ENCODE measurements at regions not wholly inside any gene's neighbourhood (a gene's known extent, or its start where the extent isn't known, plus 50 kb on each side); places are given as distances from the start of the nearest gene placed in this dataset.

DNA sequence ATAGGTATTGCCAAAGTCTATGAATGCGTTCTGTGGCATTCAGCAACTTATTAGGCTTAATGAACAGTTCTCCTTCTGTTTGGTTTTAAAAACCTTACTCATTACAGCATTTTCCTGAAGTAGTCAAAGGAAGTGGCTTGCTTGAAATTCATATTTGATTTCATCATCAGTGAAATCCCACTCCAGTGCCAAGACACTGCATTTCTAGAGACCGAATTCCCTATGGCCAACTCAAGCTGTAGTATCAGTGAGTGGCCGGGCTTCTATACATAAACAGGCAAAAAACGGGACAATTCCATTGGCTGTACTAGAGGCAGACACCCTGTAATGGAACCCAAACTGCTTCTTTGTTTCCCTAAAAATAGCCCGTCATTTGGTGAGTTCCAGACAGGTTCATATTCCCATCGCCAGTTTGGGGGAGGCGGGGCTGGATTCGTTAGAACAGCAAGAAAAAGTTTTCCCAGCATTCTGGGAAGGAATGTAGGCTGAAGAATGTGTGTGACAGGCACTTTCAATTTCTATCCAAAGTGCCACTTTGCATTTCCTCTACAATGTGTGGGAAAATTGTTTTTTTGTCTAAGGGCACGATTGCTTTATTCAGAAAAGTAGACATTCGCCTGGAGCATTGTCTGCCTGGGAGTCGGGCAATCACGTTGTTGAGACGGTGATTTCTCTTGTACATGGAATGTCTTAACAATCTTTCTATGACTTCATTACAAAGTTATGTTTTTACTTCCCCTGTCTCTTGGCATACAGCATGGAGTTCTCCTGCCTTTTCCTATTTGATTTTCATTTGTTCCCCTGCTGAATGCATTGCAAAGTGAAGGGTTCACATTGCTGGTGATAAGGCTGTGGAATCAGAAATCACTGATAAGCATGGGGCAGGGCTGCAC is 141.8 kb upstream of the MAST4 start:
- FAIRE-seq, result no peak

DNA sequence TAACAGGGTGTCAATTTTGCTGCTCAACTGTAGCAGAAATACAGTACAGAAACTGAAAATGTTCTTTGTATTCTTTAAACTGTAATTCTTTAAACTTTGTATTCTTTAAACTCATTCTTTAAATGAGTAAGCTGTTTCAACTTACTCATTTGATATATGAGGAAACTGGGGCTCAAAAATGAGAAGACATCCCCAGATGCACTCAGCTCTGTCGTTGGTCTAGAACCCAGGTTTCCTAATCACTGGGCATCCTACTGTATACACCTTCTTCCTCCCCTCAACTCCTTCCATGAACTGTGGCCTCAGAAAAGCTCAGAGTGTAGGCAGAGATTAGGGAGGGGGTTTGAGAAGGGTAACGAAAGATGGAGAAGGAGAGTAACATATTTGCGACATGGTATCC is 136.5 kb upstream of the MAST4 start:
- FAIRE-seq, result no peak

More for the DNA sequence above, 141.8 kb upstream of the MAST4 start:
- DNase-seq (ENCODE audit: low spot score in 2 of 2), result no peak

DNA sequence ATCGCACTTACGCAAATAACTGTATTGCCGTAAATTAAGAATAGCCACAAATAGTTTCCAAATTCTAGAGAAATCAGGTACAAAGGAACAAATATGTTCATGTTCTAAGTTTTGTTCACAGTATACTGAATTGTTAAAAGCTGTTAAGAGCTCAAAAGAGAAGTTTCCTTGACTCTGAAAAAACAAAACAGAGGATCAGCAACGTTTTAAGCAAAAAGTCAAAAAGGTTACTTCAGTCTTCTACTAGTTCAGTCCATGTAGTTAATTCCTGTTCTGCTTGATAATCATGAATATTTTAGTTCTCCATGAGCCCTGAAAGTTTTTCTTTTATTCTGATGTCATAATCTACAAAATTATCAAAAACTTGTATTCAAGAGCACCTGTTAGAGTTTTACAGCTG is 128.6 kb upstream of the MAST4 start:
- FAIRE-seq (no peak), DNase-seq (ENCODE audit: low spot score in 2 of 2) (no peak)

More for the DNA sequence above, 136.5 kb upstream of the MAST4 start:
- no peak for DNase-seq (ENCODE audit: low spot score in 2 of 2)

DNA sequence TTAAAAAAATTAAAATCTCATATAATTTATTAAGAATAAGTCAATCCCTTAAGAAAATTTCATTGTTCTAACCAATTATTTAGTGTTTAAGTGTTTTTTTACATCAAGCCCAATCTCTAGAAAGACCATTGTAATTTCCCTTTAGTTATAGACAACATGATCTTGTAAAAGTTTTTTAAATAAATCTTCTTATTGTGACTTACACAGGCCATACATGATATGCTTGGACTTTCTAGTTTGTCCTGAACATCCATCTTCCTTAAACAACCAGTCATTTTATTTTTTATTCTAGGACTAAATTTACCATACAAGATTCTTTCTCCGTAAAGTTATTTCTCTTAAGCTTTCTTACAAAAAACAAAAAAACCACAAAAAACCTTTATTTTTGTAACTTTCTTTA is 126.5 kb upstream of the MAST4 start:
- no peak for FAIRE-seq
- no peak for DNase-seq (ENCODE audit: low spot score in 2 of 2)

DNA sequence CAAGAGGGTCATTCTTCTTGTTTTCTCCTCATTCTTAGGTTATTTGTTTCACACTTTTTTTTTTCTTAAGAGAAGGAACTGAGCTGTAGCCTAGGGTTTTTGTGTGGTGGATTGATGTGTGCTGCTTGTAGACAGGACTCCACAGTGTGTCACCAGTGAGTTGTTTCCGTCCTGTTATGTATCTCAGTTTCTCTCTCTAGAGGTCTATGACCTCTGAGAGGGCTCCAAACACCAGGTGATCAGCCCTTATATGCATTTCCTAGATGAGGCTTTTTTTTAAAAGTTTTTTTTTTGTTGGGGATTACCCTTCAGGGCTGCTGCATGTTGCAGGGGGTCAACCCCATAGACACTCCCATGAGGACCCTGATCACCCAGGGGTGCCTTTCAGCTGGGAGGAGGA is 124.2 kb upstream of the MAST4 start:
- DNase-seq (ENCODE audit: low spot score in 2 of 2), result no peak
- no peak for FAIRE-seq

DNA sequence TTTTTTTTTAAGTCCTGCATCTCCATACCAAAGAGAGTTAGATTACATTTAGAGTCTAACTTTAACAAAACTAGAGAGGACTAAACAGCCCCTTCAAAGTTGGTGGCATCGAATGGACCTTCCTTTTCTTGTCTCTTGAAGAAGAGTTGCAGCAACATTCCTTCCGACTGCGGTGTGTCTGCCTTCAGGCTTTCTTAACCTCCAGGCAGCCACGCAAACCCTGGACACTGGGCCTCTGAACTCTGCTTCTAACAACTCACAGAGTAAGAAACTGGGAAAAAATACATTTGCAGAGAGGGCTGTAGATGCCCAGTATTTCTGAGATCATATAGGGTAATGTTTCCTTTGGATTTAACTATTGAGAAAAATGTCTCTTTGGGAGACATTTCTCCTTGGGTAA is 120.5 kb upstream of the MAST4 start:
- no peak for DNase-seq (ENCODE audit: low spot score in 2 of 2)
- no peak for FAIRE-seq

DNA sequence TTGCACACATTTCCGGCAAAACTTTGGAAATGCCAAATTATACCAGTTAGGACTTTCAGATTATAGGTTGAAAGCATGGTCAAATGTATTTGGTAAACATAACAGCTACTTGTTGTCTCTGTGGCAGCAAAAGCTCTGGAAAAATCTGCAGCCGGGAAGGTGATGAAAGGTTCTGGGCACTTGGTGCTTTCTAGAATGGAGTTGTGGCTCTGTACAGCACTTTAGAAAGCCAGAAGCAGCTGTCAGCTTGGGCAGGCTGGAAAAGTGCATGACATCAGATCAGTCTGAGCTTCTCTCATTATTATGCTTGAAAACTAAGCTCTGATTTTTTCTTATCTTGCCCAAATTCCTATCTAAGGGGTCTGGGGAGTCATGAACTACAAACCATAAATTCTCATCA is 118.6 kb upstream of the MAST4 start:
- no peak for FAIRE-seq
- no peak for DNase-seq (ENCODE audit: low spot score in 2 of 2)

DNA sequence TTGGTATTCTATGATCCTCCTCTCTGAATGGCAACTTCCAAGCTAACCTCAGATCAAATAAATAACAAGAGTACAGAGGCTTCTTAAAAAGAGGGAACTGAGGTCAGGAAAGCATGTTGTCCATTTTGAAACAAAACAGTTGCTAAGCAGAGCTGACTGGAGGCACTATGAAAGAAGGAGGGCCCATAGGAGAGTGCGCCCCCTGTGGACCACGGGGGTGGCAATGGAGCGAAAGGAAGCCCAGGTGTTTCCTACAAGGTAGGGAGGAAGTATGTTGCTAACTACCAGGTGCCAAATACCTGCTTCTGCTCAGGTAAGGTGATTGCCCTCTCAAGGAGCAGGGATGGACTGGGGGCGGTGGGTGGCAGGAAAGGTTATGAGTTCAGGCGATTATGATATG is 101.8 kb upstream of the MAST4 start:
- DNase-seq (ENCODE audit: low spot score in 2 of 2), result no peak
- no peak for FAIRE-seq

DNA sequence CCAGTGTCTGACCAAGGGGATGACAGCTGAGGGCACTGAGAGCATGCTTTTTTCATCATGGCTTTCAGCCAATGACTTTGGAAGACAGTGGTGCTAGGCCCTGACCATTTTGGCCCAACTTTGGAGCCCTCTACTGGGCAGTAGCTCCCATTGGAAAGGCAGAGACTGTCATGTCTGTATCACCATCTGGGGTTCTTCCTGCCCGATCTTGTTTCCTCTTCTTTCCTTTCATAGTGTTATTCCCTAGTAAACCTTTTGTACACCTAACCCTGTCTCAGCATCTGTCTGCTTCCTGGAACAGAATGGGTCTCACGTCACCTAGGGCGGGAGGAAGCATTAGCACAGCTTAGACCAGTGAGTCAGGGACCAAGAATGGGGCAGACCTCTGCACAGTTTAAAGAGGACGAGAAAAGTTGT is 97.4 kb upstream of the MAST4 start:
- DNase-seq (ENCODE audit: low spot score in 2 of 2) (no peak), FAIRE-seq (no peak)

DNA sequence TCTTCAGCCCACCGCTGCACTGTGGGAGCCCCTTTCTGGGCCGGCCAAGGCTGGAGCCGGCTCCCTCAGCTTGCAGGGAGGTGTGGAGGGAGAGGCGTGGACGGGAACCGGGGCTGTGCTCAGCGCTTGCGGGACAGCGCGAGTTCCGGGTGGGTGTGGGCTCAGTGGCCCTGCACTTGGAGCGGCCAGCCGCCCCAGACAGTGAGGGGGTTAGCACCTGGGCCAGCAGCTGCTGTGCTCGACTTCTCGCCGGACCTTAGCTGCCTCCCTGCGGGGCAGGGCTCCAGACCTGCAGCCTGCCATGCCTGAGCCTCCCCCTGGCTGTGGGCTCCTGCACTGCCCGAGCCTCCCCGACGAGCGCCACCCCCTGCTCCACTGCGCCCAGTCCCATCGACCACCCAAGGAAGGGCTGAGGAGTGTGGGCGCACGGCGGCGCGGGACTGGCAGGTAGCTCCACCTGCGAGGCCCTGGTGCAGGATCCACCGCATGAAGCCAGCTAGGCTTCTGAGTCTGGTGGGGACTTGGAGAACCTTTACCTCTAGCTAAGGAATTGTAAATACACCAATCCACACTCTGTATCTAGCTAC is 92.9 kb upstream of the MAST4 start:
- FAIRE-seq, result no peak
- DNase-seq (ENCODE audit: low spot score in 2 of 2), result no peak

DNA sequence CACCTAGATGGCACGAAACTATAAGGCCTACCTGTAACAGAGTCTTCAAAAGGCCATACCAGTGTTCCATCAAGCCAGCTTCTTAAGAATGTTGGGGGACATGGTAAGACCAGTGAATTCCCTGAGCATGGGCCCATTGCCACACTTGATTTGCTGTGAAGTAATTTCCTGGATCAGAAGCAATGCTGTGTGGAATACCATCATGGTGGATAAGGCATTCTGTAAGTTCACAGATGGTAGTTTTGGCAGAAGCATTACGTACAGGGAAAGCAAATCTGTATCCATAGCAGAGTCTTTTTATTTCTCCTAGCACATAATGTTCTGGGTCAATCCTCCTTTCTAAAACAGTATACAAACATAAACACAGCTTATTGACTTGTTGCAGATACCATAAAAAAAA is 89.1 kb upstream of the MAST4 start:
- no peak for FAIRE-seq
- no peak for DNase-seq (ENCODE audit: low spot score in 2 of 2)

DNA sequence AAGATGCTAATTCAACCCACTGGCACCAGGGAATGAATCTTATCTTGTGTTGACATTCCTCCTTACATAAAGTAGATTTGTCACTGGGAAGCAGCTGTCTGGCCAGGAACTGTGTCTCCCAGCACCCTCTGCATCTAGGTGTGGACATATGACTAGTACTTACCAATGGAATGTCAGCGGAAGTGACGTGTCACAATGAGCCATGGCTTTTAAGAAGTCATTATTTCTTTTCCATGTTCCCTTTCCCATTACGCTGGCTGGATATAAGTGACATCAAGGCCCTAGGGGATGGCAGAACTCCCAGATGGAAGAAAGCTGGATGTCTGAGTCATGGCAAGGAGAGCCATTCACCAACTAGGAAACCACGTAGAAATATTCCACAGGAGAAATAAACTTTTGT is 84.7 kb upstream of the MAST4 start:
- DNase-seq (ENCODE audit: low spot score in 2 of 2) (no peak), FAIRE-seq (no peak)

DNA sequence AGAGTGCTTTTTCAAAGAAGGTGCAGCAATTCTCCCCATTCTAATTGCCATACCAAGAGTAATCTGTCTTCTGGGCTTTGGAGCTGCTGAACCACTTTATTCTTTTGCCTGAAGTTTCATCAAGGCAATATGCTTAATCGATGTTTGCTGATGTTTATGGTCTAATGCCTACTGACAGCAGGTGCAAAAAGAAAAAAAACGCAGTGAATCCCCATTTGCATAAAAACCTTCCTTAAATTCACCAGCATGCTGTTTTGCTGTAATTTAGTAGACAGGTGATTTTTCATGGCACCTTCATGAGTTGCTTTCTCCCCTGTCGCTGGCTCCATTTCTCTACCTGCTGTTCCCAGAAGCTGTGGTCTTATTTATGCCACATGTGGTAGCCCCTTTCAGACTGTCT is 83.1 kb upstream of the MAST4 start:
- FAIRE-seq (no peak), DNase-seq (ENCODE audit: low spot score in 2 of 2) (no peak)

DNA sequence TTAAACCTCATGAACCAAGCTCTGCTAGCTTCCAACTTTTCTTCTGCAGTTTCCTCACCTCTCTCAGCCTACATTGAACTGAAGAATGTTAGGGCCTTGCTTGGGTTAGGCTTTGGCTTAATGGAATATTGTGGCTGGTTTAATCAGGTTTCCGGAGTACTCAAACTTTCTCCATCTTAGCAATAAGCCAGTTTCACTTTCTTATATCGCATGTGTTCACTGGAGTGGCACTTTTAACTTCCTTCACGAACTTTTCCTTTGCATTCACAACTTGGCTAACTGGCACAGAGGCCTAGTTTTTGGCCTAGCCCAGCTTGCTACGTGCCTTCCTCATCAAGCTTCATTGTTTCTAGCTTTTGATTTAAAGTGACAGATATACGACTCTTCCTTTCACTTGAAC is 81.0 kb upstream of the MAST4 start:
- DNase-seq (ENCODE audit: low spot score in 2 of 2) (no peak), FAIRE-seq (no peak)

DNA sequence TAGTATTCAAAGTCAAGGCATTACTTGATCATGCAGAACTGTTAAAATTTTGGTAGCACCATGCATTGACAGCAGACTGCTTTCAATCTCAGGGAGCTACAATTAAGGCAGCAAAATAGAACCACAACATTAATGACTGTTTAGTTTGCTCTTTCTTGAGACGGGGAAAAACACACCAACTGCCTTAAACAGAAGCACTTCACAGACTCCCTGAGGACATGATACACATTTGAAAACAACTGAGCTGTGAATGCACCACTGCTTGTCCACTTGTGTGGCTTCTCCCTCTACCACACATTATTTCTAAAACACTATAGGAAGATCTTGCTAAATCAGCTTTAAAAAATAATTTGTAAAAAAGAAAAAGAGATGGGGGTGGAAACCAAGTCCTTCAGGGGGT is 79.6 kb upstream of the MAST4 start:
- no peak for DNase-seq (ENCODE audit: low spot score in 2 of 2)
- FAIRE-seq, result no peak

DNA sequence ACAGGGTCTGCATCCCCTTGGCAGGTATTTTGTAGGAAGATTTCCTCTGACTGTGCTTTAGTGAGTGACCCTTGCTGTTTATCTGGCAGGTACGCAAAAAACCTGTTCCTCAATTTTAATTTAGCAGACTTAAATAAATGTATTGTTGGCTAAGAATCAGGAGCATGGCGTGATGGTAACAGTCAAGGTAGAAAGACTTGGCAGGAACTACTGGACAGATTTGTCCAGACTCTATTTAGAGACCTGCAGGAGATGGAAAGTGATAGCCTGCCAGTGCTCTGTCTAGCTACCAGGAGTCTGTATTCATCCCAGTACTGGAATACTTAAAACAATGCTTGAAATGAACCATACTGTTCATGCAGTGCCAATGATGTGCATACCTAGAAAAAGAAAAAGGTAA is 78.8 kb upstream of the MAST4 start:
- FAIRE-seq (no peak), DNase-seq (ENCODE audit: low spot score in 2 of 2) (no peak)

DNA sequence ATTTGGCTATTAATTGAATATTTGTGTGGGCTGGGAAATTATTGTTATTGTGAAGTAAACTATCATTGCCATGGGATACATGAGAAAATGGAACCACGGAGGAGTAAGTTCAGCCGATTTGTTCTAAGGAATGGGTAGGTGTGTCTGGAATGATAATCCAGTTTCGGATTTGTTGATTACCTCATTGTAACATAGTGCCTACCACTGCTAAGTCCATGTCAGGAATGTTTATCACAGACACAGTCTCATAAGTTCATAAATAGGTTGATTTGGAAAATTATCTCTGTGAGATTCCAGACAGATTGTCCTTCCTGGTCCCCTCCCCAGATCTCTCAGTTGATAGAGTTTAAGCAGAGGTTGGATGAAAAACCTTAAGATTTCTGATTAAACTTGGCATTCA is 78.1 kb upstream of the MAST4 start:
- no peak for FAIRE-seq
- no peak for DNase-seq (ENCODE audit: low spot score in 2 of 2)

DNA sequence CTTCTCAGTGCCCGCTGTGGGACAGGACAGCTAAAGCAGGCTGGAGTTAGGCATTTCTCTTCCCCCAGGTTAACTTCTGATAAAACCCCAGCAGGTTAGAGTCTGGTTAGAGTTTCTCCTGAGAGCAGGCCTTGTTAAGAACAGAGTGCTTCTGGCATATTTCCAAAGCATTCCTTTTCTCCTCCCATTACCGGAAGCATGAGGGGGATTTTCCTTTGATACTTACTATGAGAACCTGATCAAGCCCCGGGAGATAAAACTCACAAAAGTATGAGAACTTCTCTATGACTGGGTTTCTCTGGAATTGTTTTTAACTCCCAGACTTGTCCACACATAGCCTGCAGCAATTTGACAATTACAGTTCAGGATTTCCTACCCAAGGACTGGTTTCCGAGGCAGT is 77.4 kb upstream of the MAST4 start:
- DNase-seq (ENCODE audit: low spot score in 2 of 2) (no peak), FAIRE-seq (no peak)

DNA sequence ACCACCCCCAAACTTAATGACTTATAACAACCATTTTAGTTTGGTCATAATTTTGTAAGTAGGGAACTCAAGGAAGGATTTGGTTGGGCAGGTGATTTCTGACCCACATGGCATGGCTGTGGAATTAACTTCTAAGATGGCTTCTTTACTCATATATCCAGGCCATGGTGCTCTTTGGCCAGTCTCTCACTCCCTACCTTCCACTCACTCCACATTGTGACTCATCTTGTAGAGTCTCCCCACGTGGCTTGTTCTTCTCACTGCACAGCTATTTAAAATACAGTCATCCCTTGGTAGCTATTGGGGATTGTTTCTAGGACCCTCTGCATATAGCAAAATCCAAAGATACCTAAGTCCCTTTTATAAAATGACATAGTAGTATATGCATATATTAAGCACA is 76.6 kb upstream of the MAST4 start:
- FAIRE-seq, result no peak

DNA sequence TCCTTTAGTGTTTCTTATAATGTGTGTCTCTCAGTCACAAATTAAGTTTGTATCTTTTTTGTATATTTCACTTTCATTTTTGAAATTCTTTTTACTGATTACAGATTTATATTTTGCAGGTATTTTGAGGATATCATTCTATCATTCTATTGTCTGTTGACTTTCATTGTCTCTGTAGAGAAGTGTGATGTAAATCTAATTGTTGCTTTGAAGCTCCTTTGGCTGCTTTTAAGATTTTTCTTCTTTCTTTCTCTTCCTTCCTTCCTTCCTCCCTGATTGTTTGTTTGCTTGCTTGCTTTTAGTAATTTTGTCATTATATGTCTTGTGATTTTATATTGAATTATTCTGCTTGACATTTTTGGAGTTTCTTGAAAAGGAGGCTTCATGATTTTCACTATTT is 75.3 kb upstream of the MAST4 start:
- FAIRE-seq (no peak), DNase-seq (ENCODE audit: low spot score in 2 of 2) (no peak)

More for the DNA sequence above, 76.6 kb upstream of the MAST4 start:
- DNase-seq (ENCODE audit: low spot score in 2 of 2), result no peak

DNA sequence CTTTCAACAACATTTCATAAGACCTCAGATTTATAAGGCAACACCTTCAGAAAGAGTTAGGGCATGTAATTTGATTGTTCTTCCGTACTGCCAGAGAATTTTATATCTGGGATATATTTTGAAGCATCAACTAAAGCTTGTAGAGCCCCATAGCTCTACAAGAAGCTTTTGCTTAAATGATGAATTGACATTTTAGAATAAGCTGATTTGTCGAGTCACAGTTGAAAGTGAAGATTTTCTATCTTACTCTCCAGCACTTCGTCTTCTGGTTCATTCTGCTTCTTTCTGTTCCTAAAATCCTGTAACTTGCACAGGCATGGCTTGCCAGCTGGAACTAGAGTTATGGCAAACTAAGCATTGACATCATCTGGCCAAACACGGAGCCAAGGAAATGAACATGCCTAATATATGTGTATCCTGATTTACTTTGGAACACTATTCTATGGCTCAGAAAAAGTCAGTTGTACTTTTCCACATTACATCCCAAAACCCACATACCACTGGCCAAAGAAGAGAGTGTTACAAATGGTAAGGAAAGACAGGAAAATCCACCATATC is 68.6 kb upstream of the MAST4 start:
- no peak for FAIRE-seq
- no peak for DNase-seq (ENCODE audit: low spot score in 2 of 2)

DNA sequence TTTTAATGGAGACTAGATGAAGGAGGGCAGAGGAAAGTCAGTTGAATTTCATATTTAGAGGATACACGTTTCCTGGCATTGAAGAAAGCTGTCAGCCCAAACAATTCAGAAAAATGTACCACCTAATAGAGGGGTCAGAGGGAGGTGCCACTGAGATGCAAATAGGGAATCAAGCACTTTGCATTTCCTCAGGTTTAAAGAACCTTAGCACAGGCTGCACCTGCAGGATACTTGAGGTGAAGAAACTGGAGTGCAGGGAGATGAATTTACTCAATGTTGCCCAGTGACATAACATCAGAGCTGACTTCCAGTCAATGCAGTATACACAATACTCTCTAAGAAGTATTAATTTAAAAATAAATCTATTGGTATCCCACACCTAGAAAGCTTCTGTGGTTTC is 67.0 kb upstream of the MAST4 start:
- FAIRE-seq, result no peak
- DNase-seq (ENCODE audit: low spot score in 2 of 2), result no peak
